Tibial nerve (tissue), 4 donors: ENCODE measurements at regions not wholly inside any gene's neighbourhood (a gene's known extent, or its start where the extent isn't known, plus 50 kb on each side); places are given as distances from the start of the nearest gene placed in this dataset.

ENCODE experiments used
- CTCF ChIP-seq, 5 experiments: fragments of 200-600 bp in 3 of 5; fragments of 450-650 bp in 2 of 5; sonication (generic) in 3 of 5; IDR thresholded peaks; one replicate each; pipeline ENCODE4 v1.5.1; 2016 to 2019; ENCODE audit warnings: antibody characterized with exemption in 5 of 5, mild to moderate bottlenecking in 3 of 5, moderate library complexity in 2 of 5
- EP300 ChIP-seq, 2 donors: sonication (generic); formaldehyde crosslinking; IDR thresholded peaks; one replicate each; pipeline ENCODE4 v1.6.1; 2017; ENCODE audit warnings: antibody characterized with exemption in 2 of 2, mild to moderate bottlenecking in 1 of 2
- POLR2A ChIP-seq, 2 donors: fragments of 450-650 bp; IDR thresholded peaks; one replicate each; pipeline ENCODE4 v1.6.1; 2017; ENCODE audit warnings: antibody characterized with exemption in 2 of 2, mild to moderate bottlenecking in 2 of 2, moderate library complexity in 2 of 2

- TF ChIP-seq CTCF (IDR thresholded peaks at IDR 0.05), result no peak
- no peak for TF ChIP-seq POLR2A (IDR thresholded peaks at IDR 0.05)
- no peak for TF ChIP-seq EP300 (IDR thresholded peaks at IDR 0.05)
These were observed 176.4 kb upstream of the MYLIP start for GRCh38 chr6:15952231-15953151.
